HG03135 (cell line): ENCODE measurements at regions not wholly inside any gene's neighbourhood (a gene's known extent, or its start where the extent isn't known, plus 50 kb on each side); places are given as distances from the start of the nearest gene placed in this dataset.
"Not testable (repeated sequence)": the region's sequence is repeated elsewhere in the genome, so short reads cannot be mapped to it uniquely, and the experiment has no call there.

Experiments used
- ATAC-seq: cut with Tn5 transposase; IDR thresholded peaks from one replicate; pipeline ENCODE4 v1.9.1; 2021; ENCODE audit warnings: mild to moderate bottlenecking, moderate library complexity; ENCODE audit not compliant: unreplicated experiment

GRCh38 chr7:46945328-46945727 is 636.6 kb downstream of the TNS3 start:
- no peak for ATAC-seq

- ATAC-seq = no peak
Measured at GRCh38 chr7:46943996-46944395, 637.9 kb downstream of the TNS3 start.

- ATAC-seq = no peak
Measured at GRCh38 chr7:46942574-46942973, 639.3 kb downstream of the TNS3 start.

- no peak for ATAC-seq
Measured at GRCh38 chr7:46940178-46940577, 641.7 kb downstream of the TNS3 start.

- ATAC-seq = no peak
Measured at GRCh38 chr7:46939558-46939957, 642.4 kb downstream of the TNS3 start.

- ATAC-seq = no peak
Measured at GRCh38 chr7:46939089-46939488, 642.8 kb downstream of the TNS3 start.

- no peak for ATAC-seq
Measured at GRCh38 chr7:46937826-46938225, 644.1 kb downstream of the TNS3 start.

GRCh38 chr7:46934198-46934825 is 647.6 kb downstream of the TNS3 start:
- no peak for ATAC-seq

- ATAC-seq = no peak
Measured at GRCh38 chr7:46933596-46933995, 648.3 kb downstream of the TNS3 start.

GRCh38 chr7:46932676-46933424 is 649.1 kb downstream of the TNS3 start:
- ATAC-seq = no peak

- ATAC-seq = no peak
Measured at GRCh38 chr7:46932306-46932675, 649.6 kb downstream of the TNS3 start.

- no peak for ATAC-seq
Measured at GRCh38 chr7:46930366-46930765, 651.5 kb downstream of the TNS3 start.

GRCh38 chr7:46929359-46929758 is 652.6 kb downstream of the TNS3 start:
- ATAC-seq = no peak

GRCh38 chr7:46928719-46929118 is 653.2 kb downstream of the TNS3 start:
- no peak for ATAC-seq

GRCh38 chr7:46927131-46927810 is 654.6 kb downstream of the TNS3 start:
- no peak for ATAC-seq

- ATAC-seq = no peak
Measured at GRCh38 chr7:46916581-46916980, 665.3 kb downstream of the TNS3 start.

GRCh38 chr7:46912692-46913091 is 669.2 kb downstream of the TNS3 start:
- ATAC-seq = no peak

- no peak for ATAC-seq
Measured at GRCh38 chr7:46909601-46910051, 672.3 kb downstream of the TNS3 start.

- ATAC-seq = no peak
Measured at GRCh38 chr7:46908770-46909169, 673.1 kb downstream of the TNS3 start.

- not testable (repeated sequence) for ATAC-seq
Measured at GRCh38 chr7:46904523-46904922, 677.4 kb downstream of the TNS3 start.

- ATAC-seq = no peak
Measured at GRCh38 chr7:46902463-46902862, 679.4 kb downstream of the TNS3 start.
